ENCODE measurements at regions not wholly inside any gene's neighbourhood (a gene's known extent, or its start where the extent isn't known, plus 50 kb on each side); places are given as distances from the start of the nearest gene placed in this dataset.

DNA sequence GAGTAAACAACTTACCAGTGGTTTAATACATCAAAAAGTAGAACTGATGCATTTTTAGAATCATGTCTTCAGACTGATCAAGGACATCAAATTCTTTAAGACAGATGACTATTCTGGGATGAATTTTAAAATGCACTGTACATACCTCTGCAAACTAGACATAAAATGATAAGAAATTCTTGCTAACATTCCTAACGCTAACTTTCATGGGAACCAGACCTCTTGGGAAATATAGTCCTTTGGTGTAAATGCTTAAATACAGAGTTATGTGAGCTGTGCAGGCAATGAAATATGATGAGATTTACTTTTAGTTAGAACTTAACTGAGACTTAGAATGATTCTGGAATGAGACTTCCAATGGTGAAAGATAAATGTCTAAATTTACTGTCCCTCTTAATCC lies 562.0 kb downstream of the NR4A2 start:
- DNase-seq (ENCODE audit: low spot score) = no peak

GRCh38 chr2:155766342-155767115 lies 566.0 kb downstream of the NR4A2 start:
- no peak for DNase-seq (ENCODE audit: low spot score)

DNA sequence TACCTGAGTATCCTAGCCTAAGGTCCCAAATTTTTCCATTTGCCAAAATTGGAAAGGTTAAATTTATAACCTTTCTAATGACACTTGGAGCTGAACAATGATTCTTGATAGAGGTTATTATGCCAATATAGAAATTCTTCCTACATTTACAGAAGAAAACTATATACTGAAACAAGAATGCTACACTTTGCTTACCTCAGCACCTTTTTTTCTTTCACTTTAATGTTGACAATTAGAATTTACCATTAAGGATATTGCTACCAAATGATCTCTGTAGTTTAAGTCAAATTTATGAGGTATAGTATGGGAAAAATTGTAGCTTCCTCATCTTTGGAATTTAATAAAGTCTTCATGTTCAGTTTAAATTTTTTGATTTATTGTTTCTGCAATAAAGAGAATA lies 577.0 kb downstream of the NR4A2 start:
- DNase-seq (ENCODE audit: low spot score) = no peak

GRCh38 chr2:155748131-155748530 lies 584.4 kb downstream of the NR4A2 start:
- DNase-seq (ENCODE audit: low spot score) = no peak

DNA sequence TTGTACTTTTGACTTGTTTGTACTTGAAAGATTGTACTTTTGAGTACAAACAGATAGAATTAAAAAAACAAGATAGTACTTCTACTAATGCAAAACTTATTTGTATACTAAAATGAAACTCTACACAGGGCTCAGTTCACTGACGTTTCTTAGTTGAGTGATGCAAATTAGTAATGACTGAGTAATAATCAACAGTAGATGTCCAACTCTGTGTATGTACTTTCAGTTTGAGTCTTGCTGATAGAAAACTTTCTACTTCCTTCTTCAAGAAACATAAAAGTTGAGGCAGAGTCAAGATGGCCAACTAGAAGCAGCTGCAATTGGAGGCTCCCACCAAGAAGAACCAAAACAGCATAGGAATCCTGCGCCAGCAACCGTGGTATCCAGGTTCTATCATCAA lies 585.0 kb downstream of the NR4A2 start:
- DNase-seq (ENCODE audit: low spot score) = no peak

DNA sequence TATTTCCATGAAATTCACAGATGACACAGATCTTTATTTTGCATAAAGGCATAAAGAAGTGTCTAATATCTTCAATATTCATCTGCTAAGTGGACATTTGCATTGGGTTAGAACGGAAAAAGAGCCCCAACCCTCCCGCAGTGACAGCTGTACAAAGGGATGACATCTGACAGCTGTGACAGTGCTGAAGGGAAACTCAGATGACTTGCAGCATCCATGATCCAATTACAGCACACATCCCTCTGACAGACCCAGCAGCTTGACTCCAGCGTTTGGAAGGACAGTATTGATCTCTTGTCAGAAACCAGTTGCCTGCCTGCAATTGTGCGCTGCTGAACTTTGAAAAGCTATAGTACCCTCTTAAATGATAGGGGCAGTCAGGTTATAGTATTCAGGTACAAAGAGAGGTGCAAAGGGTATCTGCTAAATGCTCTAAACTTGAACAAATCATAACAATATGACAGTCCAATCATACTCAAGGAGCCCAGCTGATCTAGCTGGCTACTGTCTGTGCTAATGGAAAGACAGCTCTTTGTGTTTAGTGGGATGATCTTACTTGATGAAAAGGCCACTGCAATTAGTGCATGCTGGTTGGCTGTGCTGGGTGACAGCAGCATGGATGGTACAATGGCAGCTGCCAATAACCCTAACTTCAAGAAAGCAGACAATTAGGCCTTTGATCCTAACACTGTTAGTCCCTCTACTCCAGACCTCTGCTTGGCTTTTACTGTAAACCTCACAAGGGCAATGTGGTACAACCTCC lies 599.2 kb downstream of the NR4A2 start:
- peak; percentile 33 for DNase-seq (ENCODE audit: low spot score)

GRCh38 chr2:155730804-155731203 lies 601.7 kb downstream of the NR4A2 start:
- DNase-seq (ENCODE audit: low spot score) = no peak

- no peak for DNase-seq (ENCODE audit: low spot score)
Measured at GRCh38 chr2:155727187-155727895, 605.2 kb downstream of the NR4A2 start.

- DNase-seq (ENCODE audit: low spot score) = no peak
Measured at GRCh38 chr2:155722290-155722689, 610.2 kb downstream of the NR4A2 start.

DNA sequence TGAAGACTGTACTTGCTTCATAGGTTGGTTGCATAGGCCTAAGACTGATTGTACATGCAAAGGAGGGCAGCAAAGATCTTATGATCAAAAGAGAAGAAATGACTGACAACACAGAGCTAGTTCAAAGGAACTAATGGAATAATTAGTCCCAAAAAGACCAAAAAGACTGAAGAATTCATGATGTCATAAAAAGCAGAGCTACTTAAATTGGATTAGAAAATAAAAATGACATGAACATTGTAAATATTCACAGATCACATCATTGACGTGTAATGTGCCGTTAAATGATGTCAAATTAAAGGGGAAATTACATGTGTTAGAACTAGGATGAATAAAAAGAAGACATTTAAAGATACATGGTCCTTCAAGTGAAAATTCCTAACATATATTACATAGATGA lies 616.8 kb downstream of the NR4A2 start:
- no peak for DNase-seq (ENCODE audit: low spot score)

DNA sequence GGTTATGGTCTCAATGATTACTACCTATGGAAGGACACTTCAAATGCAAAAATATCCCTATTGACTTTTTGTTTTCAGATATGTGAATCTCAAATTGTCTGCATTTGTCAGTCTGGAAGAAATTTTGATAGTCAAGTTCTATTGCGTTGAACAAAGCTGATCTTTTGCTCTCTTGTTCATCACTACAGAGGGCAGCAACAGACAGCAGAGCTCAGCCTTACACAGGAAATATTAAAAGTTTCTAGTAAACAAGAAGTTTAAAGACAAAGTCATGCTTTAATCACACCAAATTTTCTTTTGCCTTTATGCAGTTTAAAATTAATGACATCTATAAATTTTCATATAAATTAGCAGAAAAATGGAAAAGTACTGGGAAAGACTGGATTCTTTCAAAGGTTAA lies 617.5 kb downstream of the NR4A2 start:
- DNase-seq (ENCODE audit: low spot score) = no peak

GRCh38 chr2:155708071-155708470 lies 624.5 kb downstream of the NR4A2 start:
- DNase-seq (ENCODE audit: low spot score) = peak; percentile 37

DNA sequence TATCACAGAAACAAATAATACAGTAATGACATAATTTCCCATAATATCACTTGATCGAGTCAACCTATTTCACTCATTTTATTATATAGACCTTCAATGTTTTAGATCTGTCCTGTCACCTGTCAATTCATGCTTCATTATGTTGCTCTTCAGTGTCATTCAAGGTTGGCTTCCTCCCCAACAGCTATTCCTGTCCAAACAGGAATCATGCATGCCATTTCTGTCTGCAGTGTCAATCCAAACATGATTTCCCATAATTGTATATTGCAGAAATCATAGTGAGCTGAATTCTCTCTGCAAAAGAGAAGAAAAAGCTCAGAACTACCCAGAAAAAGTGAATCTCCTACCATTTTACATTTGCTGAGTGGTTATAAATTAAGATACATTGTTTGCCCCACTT lies 628.6 kb downstream of the NR4A2 start:
- no peak for DNase-seq (ENCODE audit: low spot score)

GRCh38 chr2:155703048-155703447 lies 629.5 kb downstream of the NR4A2 start:
- no peak for DNase-seq (ENCODE audit: low spot score)

GRCh38 chr2:155701721-155702120 lies 630.8 kb downstream of the NR4A2 start:
- DNase-seq (ENCODE audit: low spot score) = no peak

DNA sequence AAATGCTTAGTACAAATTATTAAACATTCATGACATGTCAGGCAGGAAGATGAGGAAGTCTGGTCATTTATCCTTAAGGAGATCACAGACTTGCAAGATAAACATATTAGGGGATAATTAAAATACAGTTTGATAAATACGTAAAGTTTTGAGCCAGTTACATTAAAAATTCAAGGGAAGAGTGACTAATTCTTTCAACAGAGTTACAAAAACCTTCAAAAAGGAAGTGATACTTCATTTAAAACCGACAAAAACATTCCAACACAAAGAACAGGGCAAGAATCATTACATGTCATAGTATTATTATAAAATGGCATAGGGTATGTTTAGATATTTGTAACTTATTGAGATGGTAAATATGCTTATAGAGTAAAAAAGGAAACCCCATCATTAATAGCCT lies 636.0 kb downstream of the NR4A2 start:
- DNase-seq (ENCODE audit: low spot score) = no peak

DNA sequence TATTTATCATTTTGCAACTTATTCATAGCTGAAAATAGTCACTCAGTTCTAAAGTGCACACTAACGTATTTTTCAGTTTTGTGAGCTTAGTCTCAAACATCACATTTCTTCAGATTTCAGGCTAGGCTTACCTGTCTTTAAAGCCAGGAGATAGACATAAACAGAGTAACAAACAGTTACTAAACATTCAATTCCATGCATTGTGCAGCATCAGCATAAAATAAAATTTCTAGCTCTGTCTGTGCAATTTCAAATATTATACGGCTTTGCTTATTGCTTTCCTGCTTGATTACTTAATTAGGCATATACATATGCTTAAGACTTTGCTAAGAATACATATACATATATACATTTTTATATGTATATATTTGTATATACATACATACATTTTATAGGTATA lies 637.0 kb downstream of the NR4A2 start:
- no peak for DNase-seq (ENCODE audit: low spot score)

DNA sequence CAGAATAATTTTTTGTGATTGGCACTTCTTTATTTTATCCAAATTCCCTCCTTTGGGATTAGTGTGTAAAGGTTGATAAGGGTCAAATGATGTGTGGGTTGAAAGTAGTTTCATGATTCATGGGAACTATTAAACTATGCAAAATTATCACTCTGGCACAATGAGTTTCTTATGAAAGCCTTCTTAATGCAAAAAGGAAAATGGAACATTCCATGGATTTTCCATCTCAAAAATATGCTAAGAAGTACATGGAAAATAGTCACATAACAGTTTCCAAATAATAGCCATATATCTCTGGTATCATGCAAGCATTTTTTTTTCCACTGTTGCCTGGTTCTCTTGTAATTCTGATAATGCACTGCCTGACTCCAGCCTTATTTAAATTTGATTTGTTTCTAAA lies 639.7 kb downstream of the NR4A2 start:
- no peak for DNase-seq (ENCODE audit: low spot score)

GRCh38 chr2:155692106-155692505 lies 640.4 kb downstream of the NR4A2 start:
- no peak for DNase-seq (ENCODE audit: low spot score)

DNA sequence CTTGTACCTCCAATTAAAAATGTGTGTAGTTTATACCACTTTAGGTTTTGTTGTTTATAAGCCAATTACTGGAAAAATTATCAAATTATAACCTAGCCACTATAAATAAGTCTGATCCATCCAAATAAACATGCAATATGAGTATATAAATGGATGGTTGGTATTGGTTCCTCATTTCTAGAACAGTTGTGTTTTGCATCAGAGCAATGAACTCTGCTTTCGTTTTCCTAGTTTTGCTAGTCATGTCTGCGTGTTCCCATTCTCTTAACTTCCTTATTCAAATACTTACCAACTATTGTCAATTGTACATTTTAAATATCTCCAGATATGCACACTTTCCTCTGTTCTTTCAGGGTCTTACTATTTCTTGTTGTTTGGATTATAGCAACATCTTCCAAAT lies 641.7 kb downstream of the NR4A2 start:
- DNase-seq (ENCODE audit: low spot score) = peak; percentile 59

DNA sequence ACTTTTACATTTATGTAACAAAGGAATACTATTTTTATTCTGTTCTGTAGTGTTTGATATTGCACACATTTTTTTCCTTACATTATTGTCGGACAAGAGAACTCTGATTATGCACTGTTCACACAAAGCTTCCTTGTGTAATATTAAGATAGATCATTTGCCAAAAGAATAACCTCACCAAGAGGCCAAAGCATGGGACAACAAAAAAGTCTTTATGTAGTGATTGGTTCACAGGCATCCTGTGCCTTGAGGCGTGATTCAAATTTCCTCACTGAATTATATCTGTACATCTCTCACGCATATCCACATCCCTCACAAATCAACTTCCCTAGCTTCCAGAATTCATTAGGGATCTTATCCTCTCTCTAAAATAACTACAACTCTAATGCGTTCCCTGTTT lies 642.7 kb downstream of the NR4A2 start:
- no peak for DNase-seq (ENCODE audit: low spot score)

DNA sequence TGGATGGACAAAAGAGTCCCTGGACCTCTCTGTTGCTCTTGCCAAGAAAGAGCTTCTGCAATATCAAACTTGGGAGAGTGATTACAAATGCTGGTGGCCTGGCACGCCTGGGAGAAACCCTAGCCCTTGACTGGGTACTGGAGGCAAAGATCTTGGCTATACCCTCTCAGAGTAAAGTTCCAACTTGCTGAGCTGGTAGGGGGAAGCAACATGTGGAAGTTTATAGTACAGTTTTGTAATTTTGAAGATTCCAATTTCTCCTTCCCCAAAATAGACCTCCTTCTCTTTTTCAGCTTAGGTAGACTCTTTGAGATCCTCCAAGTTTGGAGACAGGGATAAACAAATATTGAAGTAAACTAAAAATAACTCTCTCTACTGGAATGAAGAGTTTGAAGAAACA lies 645.3 kb downstream of the NR4A2 start:
- no peak for DNase-seq (ENCODE audit: low spot score)

GRCh38 chr2:155679647-155680046 lies 652.9 kb downstream of the NR4A2 start:
- DNase-seq (ENCODE audit: low spot score) = peak; percentile 68
